ENCODE measurements at regions not wholly inside any gene's neighbourhood (a gene's known extent, or its start where the extent isn't known, plus 50 kb on each side); places are given as distances from the start of the nearest gene placed in this dataset.
"Not testable (repeated sequence)": the region's sequence is repeated elsewhere in the genome, so short reads cannot be mapped to it uniquely, and the experiment has no call there.

- H2AFZ ChIP-seq (ENCODE audit: low read length, unreplicated experiment); H3K4me3 ChIP-seq (ENCODE audit: low read depth, low read length); H3K79me2 ChIP-seq (ENCODE audit: control insufficient read depth, insufficient read depth, low read length, unreplicated experiment); H3K4me1 ChIP-seq (ENCODE audit: control insufficient read depth, insufficient read depth, low read length, unreplicated experiment); H3K27me3 ChIP-seq (ENCODE audit: insufficient read depth, low read length); H3K36me3 ChIP-seq (ENCODE audit: insufficient read depth, low read length); H3K27ac ChIP-seq (ENCODE audit: low read depth, low read length): not testable (repeated sequence)
Observed at GRCh38 chr4:129853685-129854467, 757.9 kb downstream of the C4orf33 start.

- Histone ChIP-seq H3K4me3 (ENCODE audit: low read depth, low read length) (no peak overlapping the region), H2AFZ (ENCODE audit: low read length, unreplicated experiment) (no peak overlapping the region), H3K27me3 (ENCODE audit: insufficient read depth, low read length) (no peaks in the 10 kb centered on the region), H3K27ac (ENCODE audit: low read depth, low read length) (no peak overlapping the region), H3K36me3 (ENCODE audit: insufficient read depth, low read length) (no peaks in the 10 kb centered on the region), H3K79me2 (ENCODE audit: control insufficient read depth, insufficient read depth, low read length, unreplicated experiment) (no peaks in the 10 kb centered on the region), H3K4me1 (ENCODE audit: control insufficient read depth, insufficient read depth, low read length, unreplicated experiment) (no peaks in the 10 kb centered on the region)
Observed at GRCh38 chr4:129862461-129862860, 766.5 kb downstream of the C4orf33 start.

- no peaks in the 10 kb centered on the region for H3K27me3 ChIP-seq (ENCODE audit: insufficient read depth, low read length)
- H3K79me2 ChIP-seq (ENCODE audit: control insufficient read depth, insufficient read depth, low read length, unreplicated experiment): no peaks in the 10 kb centered on the region
- no peak overlapping the region for H3K27ac ChIP-seq (ENCODE audit: low read depth, low read length)
- H3K36me3 ChIP-seq (ENCODE audit: insufficient read depth, low read length): no peaks in the 10 kb centered on the region
- no peak overlapping the region for H3K4me3 ChIP-seq (ENCODE audit: low read depth, low read length)
- no peaks in the 10 kb centered on the region for H3K4me1 ChIP-seq (ENCODE audit: control insufficient read depth, insufficient read depth, low read length, unreplicated experiment)
- no peak overlapping the region for H2AFZ ChIP-seq (ENCODE audit: low read length, unreplicated experiment)
Observed at GRCh38 chr4:129863206-129863605, 767.3 kb downstream of the C4orf33 start.

GRCh38 chr4:129883996-129884395, 788.0 kb downstream of the C4orf33 start:
- Histone ChIP-seq H3K79me2 (ENCODE audit: control insufficient read depth, insufficient read depth, low read length, unreplicated experiment) (no peaks in the 10 kb centered on the region), H3K4me3 (ENCODE audit: low read depth, low read length) (no peak overlapping the region), H3K27me3 (ENCODE audit: insufficient read depth, low read length) (no peaks in the 10 kb centered on the region), H2AFZ (ENCODE audit: low read length, unreplicated experiment) (no peak overlapping the region), H3K36me3 (ENCODE audit: insufficient read depth, low read length) (no peaks in the 10 kb centered on the region), H3K4me1 (ENCODE audit: control insufficient read depth, insufficient read depth, low read length, unreplicated experiment) (no peaks in the 10 kb centered on the region), H3K27ac (ENCODE audit: low read depth, low read length) (no peak overlapping the region)

GRCh38 chr4:129897111-129897510, 801.2 kb downstream of the C4orf33 start:
- H3K4me1 ChIP-seq (ENCODE audit: control insufficient read depth, insufficient read depth, low read length, unreplicated experiment): no peaks in the 10 kb centered on the region
- H3K27ac ChIP-seq (ENCODE audit: low read depth, low read length): no peak overlapping the region
- no peaks in the 10 kb centered on the region for H3K36me3 ChIP-seq (ENCODE audit: insufficient read depth, low read length)
- H3K4me3 ChIP-seq (ENCODE audit: low read depth, low read length): no peak overlapping the region
- H2AFZ ChIP-seq (ENCODE audit: low read length, unreplicated experiment): no peak overlapping the region
- peaks cover under 1% of the 10 kb centered on the region; the same call in 1 of the 2 replicates for H3K27me3 ChIP-seq (ENCODE audit: insufficient read depth, low read length)
- H3K79me2 ChIP-seq (ENCODE audit: control insufficient read depth, insufficient read depth, low read length, unreplicated experiment): no peaks in the 10 kb centered on the region

GRCh38 chr4:129899849-129900248, 803.9 kb downstream of the C4orf33 start:
- Histone ChIP-seq H3K27me3 (ENCODE audit: insufficient read depth, low read length) (no peaks in the 10 kb centered on the region), H3K79me2 (ENCODE audit: control insufficient read depth, insufficient read depth, low read length, unreplicated experiment) (no peaks in the 10 kb centered on the region), H2AFZ (ENCODE audit: low read length, unreplicated experiment) (no peak overlapping the region), H3K27ac (ENCODE audit: low read depth, low read length) (no peak overlapping the region), H3K4me3 (ENCODE audit: low read depth, low read length) (no peak overlapping the region), H3K4me1 (ENCODE audit: control insufficient read depth, insufficient read depth, low read length, unreplicated experiment) (no peaks in the 10 kb centered on the region), H3K36me3 (ENCODE audit: insufficient read depth, low read length) (no peaks in the 10 kb centered on the region)

GRCh38 chr4:129900430-129900953, 804.5 kb downstream of the C4orf33 start:
- H2AFZ ChIP-seq (ENCODE audit: low read length, unreplicated experiment): no peak overlapping the region
- H3K4me1 ChIP-seq (ENCODE audit: control insufficient read depth, insufficient read depth, low read length, unreplicated experiment): no peaks in the 10 kb centered on the region
- H3K79me2 ChIP-seq (ENCODE audit: control insufficient read depth, insufficient read depth, low read length, unreplicated experiment): no peaks in the 10 kb centered on the region
- H3K4me3 ChIP-seq (ENCODE audit: low read depth, low read length): no peak overlapping the region
- H3K36me3 ChIP-seq (ENCODE audit: insufficient read depth, low read length): no peaks in the 10 kb centered on the region
- H3K27me3 ChIP-seq (ENCODE audit: insufficient read depth, low read length): no peaks in the 10 kb centered on the region
- no peak overlapping the region for H3K27ac ChIP-seq (ENCODE audit: low read depth, low read length)

- Histone ChIP-seq H3K36me3 (ENCODE audit: insufficient read depth, low read length) (no peaks in the 10 kb centered on the region), H3K4me1 (ENCODE audit: control insufficient read depth, insufficient read depth, low read length, unreplicated experiment) (no peaks in the 10 kb centered on the region), H3K79me2 (ENCODE audit: control insufficient read depth, insufficient read depth, low read length, unreplicated experiment) (no peaks in the 10 kb centered on the region), H3K27ac (ENCODE audit: low read depth, low read length) (no peak overlapping the region), H2AFZ (ENCODE audit: low read length, unreplicated experiment) (no peak overlapping the region), H3K4me3 (ENCODE audit: low read depth, low read length) (no peak overlapping the region), H3K27me3 (ENCODE audit: insufficient read depth, low read length) (no peaks in the 10 kb centered on the region; the same call in 1 of the 2 replicates)
Observed at GRCh38 chr4:129901205-129901604, 805.3 kb downstream of the C4orf33 start.

GRCh38 chr4:129903861-129904260, 807.9 kb downstream of the C4orf33 start:
- Histone ChIP-seq H2AFZ (ENCODE audit: low read length, unreplicated experiment) (no peak overlapping the region), H3K27ac (ENCODE audit: low read depth, low read length) (no peak overlapping the region), H3K79me2 (ENCODE audit: control insufficient read depth, insufficient read depth, low read length, unreplicated experiment) (no peaks in the 10 kb centered on the region), H3K27me3 (ENCODE audit: insufficient read depth, low read length) (no peaks in the 10 kb centered on the region; the same call in 1 of the 2 replicates), H3K4me3 (ENCODE audit: low read depth, low read length) (no peak overlapping the region), H3K4me1 (ENCODE audit: control insufficient read depth, insufficient read depth, low read length, unreplicated experiment) (no peaks in the 10 kb centered on the region), H3K36me3 (ENCODE audit: insufficient read depth, low read length) (no peaks in the 10 kb centered on the region)

GRCh38 chr4:129905256-129905655, 809.3 kb downstream of the C4orf33 start:
- no peaks in the 10 kb centered on the region; the same call in 1 of the 2 replicates for H3K27me3 ChIP-seq (ENCODE audit: insufficient read depth, low read length)
- no peak overlapping the region for H2AFZ ChIP-seq (ENCODE audit: low read length, unreplicated experiment)
- H3K4me3 ChIP-seq (ENCODE audit: low read depth, low read length): no peak overlapping the region
- no peak overlapping the region for H3K27ac ChIP-seq (ENCODE audit: low read depth, low read length)
- no peaks in the 10 kb centered on the region for H3K4me1 ChIP-seq (ENCODE audit: control insufficient read depth, insufficient read depth, low read length, unreplicated experiment)
- no peaks in the 10 kb centered on the region for H3K36me3 ChIP-seq (ENCODE audit: insufficient read depth, low read length)
- H3K79me2 ChIP-seq (ENCODE audit: control insufficient read depth, insufficient read depth, low read length, unreplicated experiment): no peaks in the 10 kb centered on the region

GRCh38 chr4:129908117-129908516, 812.2 kb downstream of the C4orf33 start:
- no peaks in the 10 kb centered on the region for H3K36me3 ChIP-seq (ENCODE audit: insufficient read depth, low read length)
- no peak overlapping the region for H3K4me3 ChIP-seq (ENCODE audit: low read depth, low read length)
- H3K4me1 ChIP-seq (ENCODE audit: control insufficient read depth, insufficient read depth, low read length, unreplicated experiment): no peaks in the 10 kb centered on the region
- H3K27me3 ChIP-seq (ENCODE audit: insufficient read depth, low read length): no peaks in the 10 kb centered on the region; the same call in 1 of the 2 replicates
- no peak overlapping the region for H2AFZ ChIP-seq (ENCODE audit: low read length, unreplicated experiment)
- H3K79me2 ChIP-seq (ENCODE audit: control insufficient read depth, insufficient read depth, low read length, unreplicated experiment): no peaks in the 10 kb centered on the region
- H3K27ac ChIP-seq (ENCODE audit: low read depth, low read length): no peak overlapping the region

Data from ACC112 (cell line).